Panc1 (cell line): ENCODE measurements at regions not wholly inside any gene's neighbourhood (a gene's known extent, or its start where the extent isn't known, plus 50 kb on each side); places are given as distances from the start of the nearest gene placed in this dataset.

Source experiments
- ATAC-seq: fragments of 200-7000 bp; cut with Tn5 transposase; 2 replicates; pipeline ENCODE4 v1.9.1; 2020; ENCODE audit warnings: mild to moderate bottlenecking, moderate library complexity
- BruUV-seq: library from RNA; stranded (reverse); fragments of 400-500 nt; replicated peaks from 2 replicates; lab custom pipeline; 2021; lab: Mats Ljungman, UMichigan
- CTCF ChIA-PET: fragments of 300-600 bp; sonication (Branson Sonifier 250); formaldehyde crosslinking; loops from one replicate; lab custom pipeline; 2022; ENCODE audit warnings: antibody characterized with exemption; lab: Charles Lee
- POLR2A ChIA-PET: fragments of 300-600 bp; sonication (Branson Sonifier 250); formaldehyde crosslinking; loops from one replicate; lab custom pipeline; 2022; ENCODE audit warnings: antibody characterized with exemption; lab: Charles Lee
- DNase-seq: peaks from one replicate; pipeline ENCODE4 v3.0.0-alpha.2; 2010; ENCODE audit warnings: low read depth, low spot score
- H3K27ac ChIP-seq: 2 replicates; pipeline ENCODE4 v1.5.1; 2011; ENCODE audit warnings: mild to moderate bottlenecking, low read length, inconsistent platforms
- H3K27me3 ChIP-seq: fragments of 200-500 bp; sonication (Bioruptor generic); 2 replicates; pipeline ENCODE4 v1.6.0; 2014; ENCODE audit warnings: low read length, inconsistent platforms; ENCODE audit not compliant: control insufficient read depth, insufficient read depth
- H3K36me3 ChIP-seq: fragments of 200-500 bp; sonication (Bioruptor generic); 2 replicates; pipeline ENCODE4 v1.5.1; 2014; ENCODE audit warnings: inconsistent platforms, mild to moderate bottlenecking, low read length, moderate library complexity; ENCODE audit not compliant: control insufficient read depth, insufficient read depth
- H3K4me1 ChIP-seq: 2 replicates; pipeline ENCODE4 v1.5.1; 2011; ENCODE audit warnings: inconsistent platforms, mild to moderate bottlenecking, low read length, moderate library complexity; ENCODE audit not compliant: control insufficient read depth, insufficient read depth
- H3K4me3 ChIP-seq, 2 experiments: 2 replicates each; pipeline ENCODE4 v1.5.1; 2011 to 2012; ENCODE audit warnings: low read depth in 2 of 2, low read length in 2 of 2, mild to moderate bottlenecking in 2 of 2, inconsistent platforms in 1 of 2, moderate library complexity in 1 of 2
- H3K9me3 ChIP-seq: fragments of 200-500 bp; sonication (Bioruptor generic); 2 replicates; pipeline ENCODE4 v1.5.1; 2014; ENCODE audit warnings: low read depth, mild to moderate bottlenecking, inconsistent platforms, low read length, moderate library complexity; ENCODE audit not compliant: control insufficient read depth, insufficient read depth
- POLR2AphosphoS5 ChIP-seq: IDR thresholded peaks from 2 replicates; pipeline ENCODE4 v1.6.1; 2012; ENCODE audit warnings: mild to moderate bottlenecking, low read depth, low read length, moderate library complexity
- SIN3A ChIP-seq: IDR thresholded peaks from 2 replicates; pipeline ENCODE4 v1.6.1; 2012; ENCODE audit warnings: low read depth, mild to moderate bottlenecking, low read length, moderate library complexity, borderline replicate concordance; ENCODE audit not compliant: insufficient read depth
- TCF7L2 ChIP-seq: IDR thresholded peaks from 2 replicates; pipeline ENCODE4 v1.6.1; 2011; ENCODE audit warnings: mild to moderate bottlenecking, low read depth, low read length, inconsistent platforms
- in situ Hi-C: cut with HindIII; loops from 2 replicates; pipeline ENCODE4 v1.10.0; 2016; ENCODE audit warnings: low sequenced_read_pairs, low pct_unique_long_range_greater_than_20kb
- intact Hi-C: fragments of 100-400 bp; cut with micrococcal nuclease; formaldehyde crosslinking; loops from one replicate; pipeline ENCODE4 v1.10.0; 2022; ENCODE audit not compliant: unreplicated experiment
- TF ChIP-seq, protein P1 (sequence below): fragments of 450-650 bp; IDR thresholded peaks from 2 replicates; pipeline ENCODE4 v1.5.1; 2017; ENCODE audit warnings: mild to moderate bottlenecking
- TF ChIP-seq, protein P2 (sequence below), 2 experiments: IDR thresholded peaks; 2 replicates each; pipeline ENCODE4 v1.6.1; 2011 to 2012; ENCODE audit warnings: low read depth in 2 of 2, control low read depth in 1 of 2, low read length in 1 of 2, mild to moderate bottlenecking in 1 of 2, moderate library complexity in 1 of 2; ENCODE audit not compliant: insufficient read depth in 1 of 2

DNA sequence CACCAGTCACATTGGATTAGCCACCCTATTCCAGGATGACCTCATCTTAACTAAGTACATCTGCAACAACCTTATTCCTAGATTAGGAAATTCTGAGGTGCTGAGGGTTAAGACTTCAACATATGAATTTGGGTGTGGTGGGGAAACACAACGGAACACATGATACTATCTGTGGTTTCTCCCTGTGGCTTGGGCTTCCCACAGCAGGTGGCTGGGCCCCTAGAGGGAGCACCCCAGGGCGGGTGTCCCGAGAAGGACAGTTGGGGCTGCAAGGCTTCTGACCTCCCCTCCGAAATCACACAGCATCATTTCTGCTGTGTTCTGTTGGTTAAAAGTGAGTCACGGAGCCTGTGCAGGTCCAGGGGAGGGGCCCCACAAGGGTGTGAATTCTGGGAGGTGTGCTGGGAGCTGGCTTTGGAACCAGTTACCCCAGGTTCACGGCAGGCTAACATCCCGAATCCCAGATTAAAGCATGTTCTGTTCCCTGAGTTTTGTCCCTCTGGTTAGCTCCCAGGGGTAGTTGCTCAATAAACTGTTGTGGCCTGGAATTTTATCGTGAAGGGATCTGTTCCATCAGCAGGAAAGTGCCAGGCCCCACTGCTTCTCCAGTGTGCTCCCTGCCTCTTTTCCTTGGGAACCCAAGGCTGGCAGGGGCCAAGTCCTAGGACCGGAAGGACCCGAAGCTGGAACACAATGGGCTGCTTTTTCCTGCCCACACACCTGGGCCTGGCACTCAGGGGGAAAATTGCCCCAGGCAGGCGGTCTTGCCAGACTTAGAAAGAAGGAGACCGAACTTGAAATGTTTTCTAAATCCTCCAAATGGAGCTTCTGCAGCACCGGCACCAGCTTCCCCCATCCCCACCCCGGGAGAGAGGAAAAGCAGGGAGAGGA lies 154.0 kb upstream of the WNT4 start:
- no peak for DNase-seq
- no peak overlapping the region for H3K4me3 ChIP-seq
- ChIA-PET POLR2A (no interaction called here), CTCF (no interaction called here)
- TF ChIP-seq, protein P1, sequence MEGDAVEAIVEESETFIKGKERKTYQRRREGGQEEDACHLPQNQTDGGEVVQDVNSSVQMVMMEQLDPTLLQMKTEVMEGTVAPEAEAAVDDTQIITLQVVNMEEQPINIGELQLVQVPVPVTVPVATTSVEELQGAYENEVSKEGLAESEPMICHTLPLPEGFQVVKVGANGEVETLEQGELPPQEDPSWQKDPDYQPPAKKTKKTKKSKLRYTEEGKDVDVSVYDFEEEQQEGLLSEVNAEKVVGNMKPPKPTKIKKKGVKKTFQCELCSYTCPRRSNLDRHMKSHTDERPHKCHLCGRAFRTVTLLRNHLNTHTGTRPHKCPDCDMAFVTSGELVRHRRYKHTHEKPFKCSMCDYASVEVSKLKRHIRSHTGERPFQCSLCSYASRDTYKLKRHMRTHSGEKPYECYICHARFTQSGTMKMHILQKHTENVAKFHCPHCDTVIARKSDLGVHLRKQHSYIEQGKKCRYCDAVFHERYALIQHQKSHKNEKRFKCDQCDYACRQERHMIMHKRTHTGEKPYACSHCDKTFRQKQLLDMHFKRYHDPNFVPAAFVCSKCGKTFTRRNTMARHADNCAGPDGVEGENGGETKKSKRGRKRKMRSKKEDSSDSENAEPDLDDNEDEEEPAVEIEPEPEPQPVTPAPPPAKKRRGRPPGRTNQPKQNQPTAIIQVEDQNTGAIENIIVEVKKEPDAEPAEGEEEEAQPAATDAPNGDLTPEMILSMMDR: no peak
- TF ChIP-seq, protein P2, sequence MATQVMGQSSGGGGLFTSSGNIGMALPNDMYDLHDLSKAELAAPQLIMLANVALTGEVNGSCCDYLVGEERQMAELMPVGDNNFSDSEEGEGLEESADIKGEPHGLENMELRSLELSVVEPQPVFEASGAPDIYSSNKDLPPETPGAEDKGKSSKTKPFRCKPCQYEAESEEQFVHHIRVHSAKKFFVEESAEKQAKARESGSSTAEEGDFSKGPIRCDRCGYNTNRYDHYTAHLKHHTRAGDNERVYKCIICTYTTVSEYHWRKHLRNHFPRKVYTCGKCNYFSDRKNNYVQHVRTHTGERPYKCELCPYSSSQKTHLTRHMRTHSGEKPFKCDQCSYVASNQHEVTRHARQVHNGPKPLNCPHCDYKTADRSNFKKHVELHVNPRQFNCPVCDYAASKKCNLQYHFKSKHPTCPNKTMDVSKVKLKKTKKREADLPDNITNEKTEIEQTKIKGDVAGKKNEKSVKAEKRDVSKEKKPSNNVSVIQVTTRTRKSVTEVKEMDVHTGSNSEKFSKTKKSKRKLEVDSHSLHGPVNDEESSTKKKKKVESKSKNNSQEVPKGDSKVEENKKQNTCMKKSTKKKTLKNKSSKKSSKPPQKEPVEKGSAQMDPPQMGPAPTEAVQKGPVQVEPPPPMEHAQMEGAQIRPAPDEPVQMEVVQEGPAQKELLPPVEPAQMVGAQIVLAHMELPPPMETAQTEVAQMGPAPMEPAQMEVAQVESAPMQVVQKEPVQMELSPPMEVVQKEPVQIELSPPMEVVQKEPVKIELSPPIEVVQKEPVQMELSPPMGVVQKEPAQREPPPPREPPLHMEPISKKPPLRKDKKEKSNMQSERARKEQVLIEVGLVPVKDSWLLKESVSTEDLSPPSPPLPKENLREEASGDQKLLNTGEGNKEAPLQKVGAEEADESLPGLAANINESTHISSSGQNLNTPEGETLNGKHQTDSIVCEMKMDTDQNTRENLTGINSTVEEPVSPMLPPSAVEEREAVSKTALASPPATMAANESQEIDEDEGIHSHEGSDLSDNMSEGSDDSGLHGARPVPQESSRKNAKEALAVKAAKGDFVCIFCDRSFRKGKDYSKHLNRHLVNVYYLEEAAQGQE (IDR thresholded peaks at IDR 0.05; ENCODE audit: insufficient read depth in 1 of 2, low read depth in 2 of 2, low read length in 1 of 2): no peak
- TF ChIP-seq SIN3A (no peak), POLR2AphosphoS5 (no peak), TCF7L2 (no peak)
- no peaks in the 10 kb centered on the region for H3K36me3 ChIP-seq
- in situ Hi-C loops (no loop called here), intact Hi-C loops (no loop called here)
- no TSS peak for BruUV-seq
- H3K27ac ChIP-seq: no peak overlapping the region
- no peaks in the 10 kb centered on the region for H3K9me3 ChIP-seq
- ATAC-seq: no peak
- H3K27me3 ChIP-seq: peaks cover 5% of the 10 kb centered on the region
- no peaks in the 10 kb centered on the region for H3K4me1 ChIP-seq

DNA sequence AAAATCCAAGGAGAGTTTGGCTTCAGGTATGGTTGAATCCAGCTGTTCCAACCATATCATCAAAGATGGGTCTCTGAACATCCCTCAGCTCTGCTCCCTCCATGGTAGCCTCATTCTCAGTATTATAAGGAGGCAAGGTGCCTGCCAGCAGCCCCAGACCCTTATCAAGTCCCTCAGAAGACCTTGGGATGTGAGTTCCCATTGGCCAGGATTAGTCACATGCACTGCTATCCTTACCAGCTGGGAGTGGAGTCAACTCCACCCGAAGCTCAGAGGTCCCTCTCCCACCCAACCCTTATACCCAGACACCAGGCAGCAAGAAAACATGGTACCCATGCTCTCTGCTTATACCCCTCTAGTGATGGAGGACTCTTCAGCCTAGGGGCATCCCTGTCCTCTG lies 153.7 kb upstream of the ZBTB40 start:
- Histone ChIP-seq H3K4me1 (no peaks in the 10 kb centered on the region), H3K27me3 (peaks cover 5% of the 10 kb centered on the region)
- CTCF ChIA-PET: no interaction called here

More for the DNA sequence above, 153.7 kb upstream of the ZBTB40 start:
- in situ Hi-C loops (no loop called here), intact Hi-C loops (loop anchor here (2.0 kb wide), 1 partner anchor 15 kb away; no protein-coding TSS in a partner anchor)
- Histone ChIP-seq H3K27ac (no peak overlapping the region), H3K9me3 (no peaks in the 10 kb centered on the region), H3K4me3 (no peak overlapping the region), H3K36me3 (no peaks in the 10 kb centered on the region)
- ATAC-seq: no peak
- POLR2A ChIA-PET: no interaction called here
- BruUV-seq: no TSS peak
- no peak for DNase-seq
- TF ChIP-seq, protein P1: no peak
